SK-N-SH (cell line): ENCODE measurements at regions not wholly inside any gene's neighbourhood (a gene's known extent, or its start where the extent isn't known, plus 50 kb on each side); places are given as distances from the start of the nearest gene placed in this dataset.

Source experiments
- POLR2AphosphoS5 ChIP-seq: IDR thresholded peaks from 2 replicates; pipeline ENCODE4 v1.6.1; 2012; ENCODE audit warnings: low read depth, low read length
- RAD21 ChIP-seq: IDR thresholded peaks from 2 replicates; pipeline ENCODE4 v1.6.1; 2012; ENCODE audit warnings: mild to moderate bottlenecking, low read length
- RFX5 ChIP-seq: IDR thresholded peaks from 2 replicates; pipeline ENCODE4 v1.6.1; 2012; ENCODE audit warnings: mild to moderate bottlenecking, improper control_type of control experiment, low read length
- TF ChIP-seq, protein P1 (sequence below): fragments of 200-600 bp; sonication (generic); IDR thresholded peaks from 2 replicates; pipeline ENCODE4 v1.6.1; 2017; ENCODE audit warnings: antibody characterized with exemption, mild to moderate bottlenecking, moderate library complexity
- TF ChIP-seq, protein P2 (sequence below): IDR thresholded peaks from 2 replicates; pipeline ENCODE4 v1.4.0; 2012; ENCODE audit warnings: low read depth

DNA sequence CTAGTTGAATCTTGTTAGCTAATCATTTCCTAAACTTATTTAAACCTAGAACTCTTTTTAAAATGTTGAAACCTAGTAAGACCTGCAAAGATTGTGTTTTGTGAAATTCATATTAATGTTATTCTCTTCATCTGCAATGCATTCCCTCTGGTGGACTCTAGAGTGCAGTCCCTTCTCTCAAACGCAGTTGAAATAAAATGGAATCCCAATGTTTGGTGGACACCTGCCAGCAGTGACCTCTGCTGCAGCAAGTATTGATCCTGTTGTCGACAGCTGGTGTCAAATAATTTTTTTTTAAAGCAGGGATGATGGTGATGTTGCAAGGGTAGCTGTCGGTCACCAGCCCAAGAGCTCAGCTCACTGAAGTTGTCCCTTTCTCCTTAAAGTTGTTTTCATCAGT, 492.0 kb downstream of the ZIC3 start:
- TF ChIP-seq RFX5, result no peak
- TF ChIP-seq, protein P1, sequence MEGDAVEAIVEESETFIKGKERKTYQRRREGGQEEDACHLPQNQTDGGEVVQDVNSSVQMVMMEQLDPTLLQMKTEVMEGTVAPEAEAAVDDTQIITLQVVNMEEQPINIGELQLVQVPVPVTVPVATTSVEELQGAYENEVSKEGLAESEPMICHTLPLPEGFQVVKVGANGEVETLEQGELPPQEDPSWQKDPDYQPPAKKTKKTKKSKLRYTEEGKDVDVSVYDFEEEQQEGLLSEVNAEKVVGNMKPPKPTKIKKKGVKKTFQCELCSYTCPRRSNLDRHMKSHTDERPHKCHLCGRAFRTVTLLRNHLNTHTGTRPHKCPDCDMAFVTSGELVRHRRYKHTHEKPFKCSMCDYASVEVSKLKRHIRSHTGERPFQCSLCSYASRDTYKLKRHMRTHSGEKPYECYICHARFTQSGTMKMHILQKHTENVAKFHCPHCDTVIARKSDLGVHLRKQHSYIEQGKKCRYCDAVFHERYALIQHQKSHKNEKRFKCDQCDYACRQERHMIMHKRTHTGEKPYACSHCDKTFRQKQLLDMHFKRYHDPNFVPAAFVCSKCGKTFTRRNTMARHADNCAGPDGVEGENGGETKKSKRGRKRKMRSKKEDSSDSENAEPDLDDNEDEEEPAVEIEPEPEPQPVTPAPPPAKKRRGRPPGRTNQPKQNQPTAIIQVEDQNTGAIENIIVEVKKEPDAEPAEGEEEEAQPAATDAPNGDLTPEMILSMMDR, result no peak
- no peak for TF ChIP-seq RAD21
- TF ChIP-seq, protein P2, sequence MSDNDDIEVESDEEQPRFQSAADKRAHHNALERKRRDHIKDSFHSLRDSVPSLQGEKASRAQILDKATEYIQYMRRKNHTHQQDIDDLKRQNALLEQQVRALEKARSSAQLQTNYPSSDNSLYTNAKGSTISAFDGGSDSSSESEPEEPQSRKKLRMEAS, result no peak
- no peak for TF ChIP-seq POLR2AphosphoS5
